ENCODE measurements at regions not wholly inside any gene's neighbourhood (a gene's known extent, or its start where the extent isn't known, plus 50 kb on each side); places are given as distances from the start of the nearest gene placed in this dataset.

DNA sequence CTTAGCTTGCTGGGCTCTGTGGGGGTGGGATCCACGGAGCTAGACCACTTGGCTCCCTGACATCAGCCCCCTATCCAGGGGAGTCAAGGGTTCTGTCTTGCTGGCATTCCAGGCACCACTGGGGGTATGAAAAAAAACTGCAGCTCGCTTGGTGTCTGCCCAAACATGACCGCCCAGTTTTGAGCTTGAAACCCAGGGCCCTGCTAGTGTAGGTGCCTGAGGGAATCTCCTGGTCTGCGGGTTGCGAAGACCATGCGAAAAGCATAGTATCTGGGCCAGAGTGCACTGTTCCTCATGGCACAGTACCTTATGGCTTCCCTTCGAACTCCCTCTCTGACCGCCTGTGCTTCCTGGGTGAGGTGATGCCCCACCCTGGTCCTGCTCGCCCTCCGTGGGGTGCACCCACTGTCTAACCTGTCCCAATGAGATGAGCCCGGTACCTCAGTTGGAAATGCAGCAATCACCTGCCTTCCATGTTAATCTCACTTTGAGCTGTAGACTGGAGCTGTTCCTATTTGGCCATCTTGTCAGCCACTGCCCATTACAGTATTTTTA lies 120.8 kb upstream of the TNFSF11 start:
- no peak for DNase-seq
- no peak overlapping the region for H3K4me3 ChIP-seq
- no peaks in the 10 kb centered on the region for H3K36me3 ChIP-seq
- TF ChIP-seq POLR2A (IDR thresholded peaks at IDR 0.05) (no peak), EP300 (IDR thresholded peaks at IDR 0.05) (no peak), POLR2AphosphoS5 (IDR thresholded peaks at IDR 0.05) (no peak)
- TF ChIP-seq, protein P1, sequence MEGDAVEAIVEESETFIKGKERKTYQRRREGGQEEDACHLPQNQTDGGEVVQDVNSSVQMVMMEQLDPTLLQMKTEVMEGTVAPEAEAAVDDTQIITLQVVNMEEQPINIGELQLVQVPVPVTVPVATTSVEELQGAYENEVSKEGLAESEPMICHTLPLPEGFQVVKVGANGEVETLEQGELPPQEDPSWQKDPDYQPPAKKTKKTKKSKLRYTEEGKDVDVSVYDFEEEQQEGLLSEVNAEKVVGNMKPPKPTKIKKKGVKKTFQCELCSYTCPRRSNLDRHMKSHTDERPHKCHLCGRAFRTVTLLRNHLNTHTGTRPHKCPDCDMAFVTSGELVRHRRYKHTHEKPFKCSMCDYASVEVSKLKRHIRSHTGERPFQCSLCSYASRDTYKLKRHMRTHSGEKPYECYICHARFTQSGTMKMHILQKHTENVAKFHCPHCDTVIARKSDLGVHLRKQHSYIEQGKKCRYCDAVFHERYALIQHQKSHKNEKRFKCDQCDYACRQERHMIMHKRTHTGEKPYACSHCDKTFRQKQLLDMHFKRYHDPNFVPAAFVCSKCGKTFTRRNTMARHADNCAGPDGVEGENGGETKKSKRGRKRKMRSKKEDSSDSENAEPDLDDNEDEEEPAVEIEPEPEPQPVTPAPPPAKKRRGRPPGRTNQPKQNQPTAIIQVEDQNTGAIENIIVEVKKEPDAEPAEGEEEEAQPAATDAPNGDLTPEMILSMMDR (IDR thresholded peaks at IDR 0.05), result no peak
- H3K27ac ChIP-seq, result no peak overlapping the region
- H3K27me3 ChIP-seq, result no peaks in the 10 kb centered on the region
- H3K4me1 ChIP-seq, result no peaks in the 10 kb centered on the region
- H3K9me3 ChIP-seq, result peaks cover 0 to 5% (median 2%) of the 10 kb centered on the region in 4 donors
- intact Hi-C loops (cut with DNase I; ENCODE audit: low total_unique reads), result no loop called here
- whole genome bisulfite sequencing, 5 donors, result 90 to 96% (median 91%) methylated on average over 8 to 11 of the region's 11 CpGs

DNA sequence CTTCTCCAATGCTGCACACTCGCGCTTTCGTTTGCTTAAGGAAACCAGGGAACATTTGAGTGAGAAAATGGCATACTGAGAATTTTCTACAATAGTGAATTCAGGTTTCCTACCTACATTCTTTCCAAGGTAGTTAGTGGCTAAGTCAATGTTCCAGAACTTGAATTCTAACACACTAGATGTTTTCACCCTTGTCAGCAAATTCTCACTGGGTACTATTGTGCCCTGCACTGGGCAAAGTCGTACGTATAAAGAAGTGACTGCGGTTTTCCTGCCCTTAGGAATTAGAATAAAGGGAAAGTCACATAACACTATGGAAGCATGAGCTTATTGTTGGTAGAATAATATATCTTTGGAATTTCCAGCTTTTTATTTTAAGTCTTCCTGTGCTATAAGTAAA lies 119.2 kb upstream of the TNFSF11 start:
- Histone ChIP-seq H3K4me3 (no peak overlapping the region), H3K36me3 (no peaks in the 10 kb centered on the region), H3K9me3 (peaks cover 0 to 5% (median 2%) of the 10 kb centered on the region in 4 donors), H3K27ac (no peak overlapping the region), H3K27me3 (no peaks in the 10 kb centered on the region), H3K4me1 (no peaks in the 10 kb centered on the region)
- intact Hi-C loops (cut with DNase I; ENCODE audit: low total_unique reads), result no loop called here
- no peak for DNase-seq
- 81 to 90% (median 87%) methylated on average over 6 of the region's 6 CpGs for WGBS, 5 donors
- TF ChIP-seq POLR2A (IDR thresholded peaks at IDR 0.05) (no peak), POLR2AphosphoS5 (IDR thresholded peaks at IDR 0.05) (no peak), EP300 (IDR thresholded peaks at IDR 0.05) (no peak)
- TF ChIP-seq, protein P1 (IDR thresholded peaks at IDR 0.05), result no peak

DNA sequence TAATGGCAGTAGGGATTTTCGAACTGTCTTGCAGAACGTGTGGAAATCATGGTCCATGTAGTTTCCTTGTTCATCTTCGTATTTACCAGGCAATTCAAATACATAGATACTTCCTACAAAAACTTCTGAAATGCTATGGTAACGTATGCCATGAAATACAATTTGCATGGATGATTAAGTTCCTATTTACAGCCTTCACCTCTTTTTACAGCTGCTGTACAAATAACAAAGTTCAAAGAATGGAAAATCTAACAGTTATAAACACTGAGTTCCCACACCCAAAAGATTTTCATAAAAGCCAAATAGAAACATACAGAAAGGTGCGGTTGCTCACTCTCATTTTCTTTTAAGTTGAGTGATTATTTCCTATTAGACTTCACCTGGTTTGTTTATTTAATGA lies 115.8 kb upstream of the TNFSF11 start:
- intact Hi-C loops (cut with DNase I; ENCODE audit: low total_unique reads), result no loop called here
- H3K36me3 ChIP-seq, result no peaks in the 10 kb centered on the region
- H3K4me1 ChIP-seq, result no peaks in the 10 kb centered on the region
- H3K9me3 ChIP-seq, result peaks cover 0 to 12% (median 0%) of the 10 kb centered on the region in 4 donors
- no peak overlapping the region for H3K4me3 ChIP-seq
- H3K27me3 ChIP-seq, result no peaks in the 10 kb centered on the region
- peak in 1 of 2 donors; percentile 18 for DNase-seq
- no peak overlapping the region for H3K27ac ChIP-seq
- TF ChIP-seq EP300 (IDR thresholded peaks at IDR 0.05) (no peak), POLR2AphosphoS5 (IDR thresholded peaks at IDR 0.05) (no peak), POLR2A (IDR thresholded peaks at IDR 0.05) (no peak)
- TF ChIP-seq, protein P1 (IDR thresholded peaks at IDR 0.05), result no peak
- 52 to 60% (median 55%) methylated on average over 5 of the region's 5 CpGs for WGBS, 5 donors

DNA sequence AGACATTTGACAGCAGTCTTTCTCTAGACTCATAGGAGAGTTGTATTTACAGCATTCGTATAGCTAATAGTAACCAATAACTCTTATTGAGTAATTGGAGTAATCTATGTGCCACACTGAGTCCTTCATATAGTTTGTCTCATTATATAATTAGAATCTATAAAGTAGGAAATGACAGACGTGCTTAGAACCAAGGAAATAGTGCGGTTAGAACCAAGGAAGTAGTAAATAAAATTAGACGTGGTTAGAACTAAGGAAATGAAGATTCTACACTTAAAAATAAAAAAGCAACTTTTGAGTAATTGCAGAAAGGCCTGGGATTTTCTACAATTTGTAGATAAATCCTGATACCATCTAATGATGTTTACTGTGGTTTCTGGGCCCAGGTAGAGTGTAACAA lies 107.8 kb upstream of the TNFSF11 start:
- Histone ChIP-seq H3K27ac (no peak overlapping the region), H3K4me3 (no peak overlapping the region), H3K4me1 (no peaks in the 10 kb centered on the region), H3K27me3 (no peaks in the 10 kb centered on the region), H3K9me3 (peaks cover 0 to 10% (median 4%) of the 10 kb centered on the region in 4 donors), H3K36me3 (no peaks in the 10 kb centered on the region)
- no peak for TF ChIP-seq EP300 (IDR thresholded peaks at IDR 0.05)
- TF ChIP-seq, protein P1 (IDR thresholded peaks at IDR 0.05), result no peak
- TF ChIP-seq POLR2A (IDR thresholded peaks at IDR 0.05), result no peak
- no peak for TF ChIP-seq POLR2AphosphoS5 (IDR thresholded peaks at IDR 0.05)
- intact Hi-C loops (cut with DNase I; ENCODE audit: low total_unique reads), result no loop called here
- DNase-seq, result no peak
- WGBS, 5 donors, result 44 to 63% (median 55%) methylated on average over 4 of the region's 4 CpGs
